ENCODE measurements at regions not wholly inside any gene's neighbourhood (a gene's known extent, or its start where the extent isn't known, plus 50 kb on each side); places are given as distances from the start of the nearest gene placed in this dataset.

DNA sequence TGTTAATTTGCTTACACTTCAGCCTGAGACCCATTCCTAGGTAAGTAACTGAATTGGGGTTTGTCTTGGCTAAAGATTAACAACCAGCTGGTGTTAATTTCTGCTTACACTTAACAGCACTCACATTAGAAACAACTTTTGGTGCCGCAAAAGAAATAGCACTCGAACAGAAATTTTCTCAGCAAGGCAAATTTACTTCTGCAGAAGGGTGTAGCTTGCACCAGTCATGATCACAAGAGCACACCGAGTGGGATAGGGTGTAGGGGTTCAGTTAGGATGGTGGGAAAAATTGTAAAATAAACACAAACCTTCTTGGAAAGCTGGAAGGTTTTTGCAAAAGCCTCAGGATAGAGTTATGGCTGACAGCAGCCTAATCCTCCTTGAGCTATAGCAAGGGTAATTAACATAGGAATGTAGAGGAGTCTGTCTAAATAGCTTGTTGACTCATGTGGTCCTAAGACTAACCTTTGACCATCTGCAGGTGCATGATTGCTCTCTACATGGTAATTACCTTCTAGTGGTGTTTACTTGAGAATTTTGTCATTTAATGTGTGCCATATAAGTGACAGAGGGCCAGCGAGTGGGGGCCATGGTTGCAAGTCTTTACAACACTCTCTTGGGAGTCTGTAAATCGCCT is 67.8 kb upstream of the CDK13 start:
- intact Hi-C loops (cut with DNase I): no loop called here
- no peak for DNase-seq

DNA sequence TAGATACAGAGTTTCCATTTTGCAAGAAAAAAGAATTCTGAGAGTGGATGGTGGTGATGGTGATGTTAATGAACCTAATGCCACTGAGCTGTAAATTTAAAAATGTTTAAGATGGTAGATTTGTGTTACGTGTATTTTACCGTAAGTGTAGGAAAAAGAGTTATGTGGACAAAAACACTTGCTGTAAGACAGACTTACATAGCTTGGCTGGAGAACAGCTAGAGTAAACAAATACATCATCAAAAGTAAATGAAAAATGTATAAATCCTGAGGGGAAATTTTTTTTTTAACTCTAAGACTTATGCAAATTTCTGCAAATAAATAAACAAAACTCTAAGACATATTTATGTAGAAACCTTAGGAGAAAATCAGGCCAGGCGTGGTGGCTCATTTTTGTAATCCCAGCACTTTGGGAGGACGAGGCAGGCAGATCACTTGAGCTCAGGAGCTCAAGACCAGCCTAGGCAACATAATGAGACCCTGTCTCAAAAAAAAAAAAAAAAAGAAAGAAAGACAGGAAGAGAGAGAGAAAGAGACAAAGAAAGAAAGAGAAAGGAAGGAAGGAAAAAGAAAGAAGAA is 66.2 kb upstream of the CDK13 start:
- DNase-seq: no peak
- intact Hi-C loops (cut with DNase I): no loop called here

DNA sequence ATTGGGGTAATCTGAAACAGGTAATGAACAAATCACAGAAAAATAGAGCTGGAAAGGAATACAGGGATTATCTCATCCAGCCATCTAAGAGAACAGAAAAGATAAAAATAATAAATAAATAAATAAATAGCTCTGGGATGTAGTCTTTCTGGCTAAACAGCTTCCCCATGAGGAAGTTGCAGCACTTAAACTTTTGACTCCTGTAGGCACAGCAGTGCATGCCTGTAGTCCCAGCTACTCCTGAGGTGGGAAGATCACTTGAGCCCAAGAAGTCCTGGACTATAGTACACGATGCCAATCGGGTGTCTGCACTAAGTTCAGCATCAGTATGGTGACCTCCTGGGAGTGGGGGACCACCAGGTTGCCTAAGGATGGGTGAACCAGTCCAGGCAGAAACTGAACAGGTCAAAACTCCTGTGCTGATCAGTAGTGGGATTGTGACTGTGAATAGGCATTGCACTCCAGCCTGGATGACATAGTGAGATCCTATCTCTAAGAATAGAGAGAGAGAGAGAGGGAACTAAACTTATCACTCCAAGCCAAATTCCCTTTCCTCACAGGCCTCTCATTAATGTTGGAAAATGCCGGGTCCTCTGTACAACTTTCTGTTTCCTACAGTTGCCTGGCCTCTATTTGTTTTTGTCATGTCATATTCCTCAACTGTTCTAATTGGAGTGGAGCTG is 61.7 kb upstream of the CDK13 start:
- intact Hi-C loops (cut with DNase I): no loop called here
- DNase-seq: no peak

DNA sequence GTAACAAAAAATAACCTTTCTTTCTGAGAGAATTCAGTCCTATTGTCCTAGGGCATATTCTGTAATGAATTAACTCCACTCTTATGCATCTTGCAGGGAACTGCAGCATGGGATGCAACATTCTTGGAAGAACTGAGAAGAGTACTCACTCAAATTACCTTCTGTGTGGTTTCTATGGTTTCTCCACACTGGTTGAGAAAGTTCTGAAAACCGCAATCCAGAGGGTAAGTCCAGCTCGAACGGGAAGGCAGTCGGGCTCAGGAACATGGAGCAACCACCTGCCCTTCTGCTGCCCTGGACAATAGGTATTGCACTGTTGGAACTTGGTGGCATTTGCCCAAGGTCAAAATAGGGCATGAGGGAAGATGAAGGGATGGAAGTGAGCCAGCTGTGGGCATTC is 59.6 kb upstream of the CDK13 start:
- intact Hi-C loops (cut with DNase I): no loop called here
- DNase-seq: no peak

DNA sequence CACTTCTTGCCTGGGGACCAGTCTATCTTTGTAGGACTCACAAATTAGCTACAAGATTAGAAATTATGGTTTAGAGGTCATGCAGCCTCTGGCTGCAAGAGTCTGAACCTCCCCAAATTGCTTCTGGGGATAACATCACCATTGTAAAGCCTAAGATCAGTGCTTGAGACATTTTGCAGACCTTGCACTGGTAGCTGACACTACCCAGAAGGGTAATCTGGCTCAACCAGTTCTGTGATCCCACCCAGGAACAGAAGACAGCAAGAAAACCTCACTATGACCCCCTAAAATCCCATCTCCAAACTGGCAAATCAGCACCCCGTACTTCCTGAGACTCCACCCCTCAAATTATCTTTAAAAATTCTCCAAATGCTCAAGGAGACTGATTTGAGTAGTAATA is 58.2 kb upstream of the CDK13 start:
- intact Hi-C loops (cut with DNase I): no loop called here
- DNase-seq: no peak

DNA sequence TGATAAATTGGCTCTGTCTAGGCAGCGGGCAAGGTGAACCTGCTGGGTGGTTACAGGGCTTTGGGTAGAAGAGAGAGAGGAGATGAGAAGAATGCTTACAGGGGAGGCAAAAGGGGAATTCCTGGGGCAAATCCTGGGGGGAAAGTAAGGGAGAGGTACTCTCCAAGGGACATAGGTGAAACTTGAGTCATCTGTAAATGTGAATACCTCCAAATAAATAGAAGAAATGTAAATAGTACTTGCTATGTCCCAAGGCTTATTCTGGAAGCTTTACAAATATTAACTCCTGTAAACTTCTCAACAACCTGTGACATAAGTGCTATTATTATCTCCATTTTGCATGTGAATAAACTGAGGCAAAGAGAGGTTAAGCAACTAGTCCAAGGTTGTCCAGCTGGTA is 57.7 kb upstream of the CDK13 start:
- no peak for DNase-seq
- intact Hi-C loops (cut with DNase I): no loop called here

DNA sequence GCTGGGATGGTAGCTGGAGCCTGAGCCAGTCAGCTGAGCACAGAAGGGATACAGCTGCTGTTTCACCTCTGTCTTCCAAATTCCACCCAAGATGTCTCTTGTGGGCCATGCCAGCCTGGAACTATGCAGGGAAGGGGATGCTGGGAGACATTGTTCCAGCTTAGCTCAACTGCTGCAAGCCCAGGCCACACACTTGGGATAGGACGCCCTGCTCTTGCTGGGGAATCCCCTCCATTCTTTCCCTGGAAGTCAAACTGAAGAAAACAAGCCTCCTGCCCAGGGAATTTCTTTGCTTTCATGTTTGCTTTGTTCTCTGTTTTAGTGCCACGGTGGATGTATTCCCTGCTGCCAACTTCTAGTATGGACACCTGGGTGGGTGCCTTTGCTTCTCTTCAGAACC is 55.2 kb upstream of the CDK13 start:
- DNase-seq: no peak
- intact Hi-C loops (cut with DNase I): no loop called here

DNA sequence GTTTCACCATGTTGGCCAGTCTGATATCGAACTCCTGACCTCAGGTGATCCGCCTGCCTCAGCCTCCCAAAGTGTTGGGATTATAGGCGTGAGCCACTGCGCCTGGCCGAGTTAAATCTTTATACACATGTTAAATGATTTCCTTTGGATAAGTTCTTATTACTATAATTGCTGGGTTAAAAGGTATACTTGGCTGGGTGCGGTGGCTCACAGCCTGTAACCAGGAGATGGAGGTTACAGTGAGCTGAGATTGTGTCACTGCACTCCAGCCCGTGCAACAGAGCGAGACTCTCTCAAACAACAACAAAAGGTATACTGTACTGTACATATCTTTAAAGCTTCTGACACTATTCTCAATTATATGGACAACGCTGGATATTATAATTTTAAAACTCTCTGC is 53.2 kb upstream of the CDK13 start:
- intact Hi-C loops (cut with DNase I): loop anchor here (1.0 kb wide), 1 partner anchor 155 kb away; no protein-coding TSS in a partner anchor
- DNase-seq: no peak

DNA sequence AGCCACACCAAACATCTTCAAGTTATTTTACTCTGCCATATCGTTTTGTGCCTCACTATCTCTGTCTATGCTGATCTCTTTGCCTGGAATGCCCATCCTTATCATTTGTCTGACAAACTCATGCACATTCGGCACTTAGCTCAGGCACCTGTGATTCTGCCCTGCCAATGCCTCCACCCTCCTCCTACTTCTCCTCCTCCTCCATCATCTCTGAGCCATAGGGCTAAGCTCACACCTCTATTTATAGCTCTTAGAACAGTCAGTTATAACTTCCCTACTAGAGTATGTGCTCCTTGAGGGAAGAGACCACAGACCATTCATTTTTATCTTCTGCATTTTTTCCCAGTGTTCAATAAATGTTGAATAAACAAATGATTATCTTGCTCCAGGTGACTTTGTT is 51.2 kb upstream of the CDK13 start:
- intact Hi-C loops (cut with DNase I): no loop called here
- no peak for DNase-seq

Data from posterior cingulate gyrus (tissue), 11 donors.